SK-N-SH (cell line): ENCODE measurements at regions not wholly inside any gene's neighbourhood (a gene's known extent, or its start where the extent isn't known, plus 50 kb on each side); places are given as distances from the start of the nearest gene placed in this dataset.

Source experiments
- CTCF ChIP-seq: fragments of 200-600 bp; sonication (generic); IDR thresholded peaks from 2 replicates; pipeline ENCODE4 v1.6.1; 2017; ENCODE audit warnings: antibody characterized with exemption, mild to moderate bottlenecking, moderate library complexity
- EP300 ChIP-seq, 2 experiments: IDR thresholded peaks; 2 replicates each; pipeline versions ENCODE4 v1.4.0 to v1.6.1; 2012; ENCODE audit warnings: borderline replicate concordance in 1 of 2, low read depth in 1 of 2, low read length in 1 of 2
- REST ChIP-seq: IDR thresholded peaks from 2 replicates; pipeline ENCODE4 v1.6.1; 2012; ENCODE audit warnings: mild to moderate bottlenecking, low read depth, low read length, moderate library complexity
- USF2 ChIP-seq: fragments of 150-350 bp; IDR thresholded peaks from 2 replicates; pipeline ENCODE4 v1.6.1; 2017; ENCODE audit warnings: antibody characterized with exemption, low read length, low read depth, borderline replicate concordance
- ZBTB33 ChIP-seq: IDR thresholded peaks from 2 replicates; pipeline ENCODE4 v1.4.0; 2012; ENCODE audit warnings: low read depth, borderline replicate concordance

- no peak for TF ChIP-seq EP300 (IDR thresholded peaks at IDR 0.05; ENCODE audit: borderline replicate concordance in 1 of 2, low read depth in 1 of 2, low read length in 1 of 2)
- TF ChIP-seq CTCF, result no peak
- TF ChIP-seq REST, result no peak
- no peak for TF ChIP-seq USF2
- TF ChIP-seq ZBTB33, result no peak
These were observed 96.7 kb upstream of the TMEM132E start for GRCh38 chr17:34482730-34483129.
